ENCODE measurements at regions not wholly inside any gene's neighbourhood (a gene's known extent, or its start where the extent isn't known, plus 50 kb on each side); places are given as distances from the start of the nearest gene placed in this dataset.

- Histone ChIP-seq H3K9me2 (replicated peaks; ENCODE audit: low read depth, low read length) (no peaks in the 10 kb centered on the region), H2AFZ (ENCODE audit: low read length) (no peak overlapping the region), H3K27me3 (ENCODE audit: insufficient read depth, low read length, poor library complexity, severe bottlenecking) (no peaks in the 10 kb centered on the region), H3K9ac (ENCODE audit: low read depth, low read length, poor library complexity, severe bottlenecking) (no peak overlapping the region), H3K4me1 (ENCODE audit: insufficient read depth, low read length, poor library complexity, severe bottlenecking) (no peaks in the 10 kb centered on the region), H4K20me1 (ENCODE audit: insufficient read depth, low read length, poor library complexity, severe bottlenecking) (no peaks in the 10 kb centered on the region), H3K4me2 (ENCODE audit: low read depth, low read length, poor library complexity, severe bottlenecking) (no peak overlapping the region), H3F3A (ENCODE audit: low read depth) (no peaks in the 10 kb centered on the region), H3K79me2 (ENCODE audit: insufficient read depth, low read length) (no peaks in the 10 kb centered on the region), H3K36me3 (ENCODE audit: insufficient read depth, low read length) (no peaks in the 10 kb centered on the region), H3K4me3 (ENCODE audit: low read length, poor library complexity, severe bottlenecking) (no peak overlapping the region), H3K9me3 (ENCODE audit: insufficient read depth, low read depth, low read length) (no peaks in the 10 kb centered on the region)
- no peak for TF ChIP-seq EZH2phosphoT487 (IDR thresholded peaks at IDR 0.05; ENCODE audit: borderline replicate concordance)
- TF ChIP-seq CTCF (conservative IDR thresholded peaks at IDR 0.05; ENCODE audit: low read length): no peak
Measured at GRCh38 chr5:66342341-66342880, 198.3 kb downstream of the SREK1 start.

- H3F3A ChIP-seq (ENCODE audit: low read depth): no peaks in the 10 kb centered on the region
- no peak overlapping the region for H3K9ac ChIP-seq (ENCODE audit: low read depth, low read length, poor library complexity, severe bottlenecking)
- no peaks in the 10 kb centered on the region for H3K9me3 ChIP-seq (ENCODE audit: insufficient read depth, low read depth, low read length)
- no peaks in the 10 kb centered on the region for H3K36me3 ChIP-seq (ENCODE audit: insufficient read depth, low read length)
- no peaks in the 10 kb centered on the region for H4K20me1 ChIP-seq (ENCODE audit: insufficient read depth, low read length, poor library complexity, severe bottlenecking)
- no peak overlapping the region for H3K4me3 ChIP-seq (ENCODE audit: low read length, poor library complexity, severe bottlenecking)
- TF ChIP-seq EZH2phosphoT487 (IDR thresholded peaks at IDR 0.05; ENCODE audit: borderline replicate concordance): no peak
- TF ChIP-seq CTCF (conservative IDR thresholded peaks at IDR 0.05; ENCODE audit: low read length): no peak
- no peaks in the 10 kb centered on the region for H3K9me2 ChIP-seq (replicated peaks; ENCODE audit: low read depth, low read length)
- no peak overlapping the region for H3K4me2 ChIP-seq (ENCODE audit: low read depth, low read length, poor library complexity, severe bottlenecking)
- H3K79me2 ChIP-seq (ENCODE audit: insufficient read depth, low read length): no peaks in the 10 kb centered on the region
- no peaks in the 10 kb centered on the region for H3K27me3 ChIP-seq (ENCODE audit: insufficient read depth, low read length, poor library complexity, severe bottlenecking)
- H2AFZ ChIP-seq (ENCODE audit: low read length): no peak overlapping the region
- no peaks in the 10 kb centered on the region for H3K4me1 ChIP-seq (ENCODE audit: insufficient read depth, low read length, poor library complexity, severe bottlenecking)
Measured at GRCh38 chr5:66343370-66344071, 199.4 kb downstream of the SREK1 start.

GRCh38 chr5:66344544-66344943 is 200.4 kb downstream of the SREK1 start:
- no peak overlapping the region for H3K9ac ChIP-seq (ENCODE audit: low read depth, low read length, poor library complexity, severe bottlenecking)
- H3K4me2 ChIP-seq (ENCODE audit: low read depth, low read length, poor library complexity, severe bottlenecking): no peak overlapping the region
- no peaks in the 10 kb centered on the region for H4K20me1 ChIP-seq (ENCODE audit: insufficient read depth, low read length, poor library complexity, severe bottlenecking)
- H3K79me2 ChIP-seq (ENCODE audit: insufficient read depth, low read length): no peaks in the 10 kb centered on the region
- TF ChIP-seq EZH2phosphoT487 (IDR thresholded peaks at IDR 0.05; ENCODE audit: borderline replicate concordance) (no peak), CTCF (conservative IDR thresholded peaks at IDR 0.05; ENCODE audit: low read length) (no peak)
- no peaks in the 10 kb centered on the region for H3K9me3 ChIP-seq (ENCODE audit: insufficient read depth, low read depth, low read length)
- no peaks in the 10 kb centered on the region for H3K4me1 ChIP-seq (ENCODE audit: insufficient read depth, low read length, poor library complexity, severe bottlenecking)
- H3K4me3 ChIP-seq (ENCODE audit: low read length, poor library complexity, severe bottlenecking): no peak overlapping the region
- no peaks in the 10 kb centered on the region for H3K27me3 ChIP-seq (ENCODE audit: insufficient read depth, low read length, poor library complexity, severe bottlenecking)
- no peaks in the 10 kb centered on the region for H3K9me2 ChIP-seq (replicated peaks; ENCODE audit: low read depth, low read length)
- H2AFZ ChIP-seq (ENCODE audit: low read length): no peak overlapping the region
- no peaks in the 10 kb centered on the region for H3K36me3 ChIP-seq (ENCODE audit: insufficient read depth, low read length)
- no peaks in the 10 kb centered on the region for H3F3A ChIP-seq (ENCODE audit: low read depth)
